ENCODE measurements at regions not wholly inside any gene's neighbourhood (a gene's known extent, or its start where the extent isn't known, plus 50 kb on each side); places are given as distances from the start of the nearest gene placed in this dataset.

DNA sequence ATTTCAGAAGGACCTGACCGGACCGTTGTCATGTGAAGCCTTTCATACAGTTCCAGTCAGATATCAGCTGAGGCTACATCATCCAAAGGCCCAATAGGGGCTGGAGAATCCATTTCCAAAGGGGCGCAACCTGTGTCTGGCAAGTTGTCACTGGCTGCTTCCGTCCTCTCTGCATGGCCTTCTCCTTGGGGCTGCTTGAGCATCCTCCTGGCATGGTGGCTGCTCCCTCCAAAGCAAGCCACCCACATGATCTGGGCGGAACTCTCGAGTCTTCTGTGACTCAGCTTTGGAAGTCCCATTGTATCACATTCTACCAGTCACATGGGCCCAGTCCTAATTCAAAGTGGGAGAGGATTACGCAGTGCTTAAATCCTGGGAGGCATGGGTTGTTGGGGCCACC lies 207.0 kb upstream of the SHH start:
- intact Hi-C loops (cut with micrococcal nuclease; ENCODE audit: unreplicated experiment) (no loop called here), in situ Hi-C loops (cut with HindIII; ENCODE audit: extremely low pct_ligation_motif_present, low pct_unique_long_range_greater_than_20kb) (no loop called here)
- 77% methylated on average over 3 of the region's 7 CpGs for WGBS (ENCODE audit: low lambda C conversion rate)
- Histone ChIP-seq H2AFZ (ENCODE audit: low read length) (no peak overlapping the region), H3K27me3 (ENCODE audit: control insufficient read depth in 1 of 2, insufficient read depth in 2 of 2, low read length in 2 of 2) (peaks cover 2 to 71% of the 10 kb centered on the region in 2 experiments; a peak in 3 of 5 replicates), H3K79me2 (ENCODE audit: insufficient read depth, low read length) (no peaks in the 10 kb centered on the region), H3K9ac (ENCODE audit: insufficient read depth, low read depth, low read length) (no peak overlapping the region), H3K4me1 (ENCODE audit: insufficient read depth, low read length) (no peaks in the 10 kb centered on the region), H4K20me1 (ENCODE audit: insufficient read depth, low read length) (no peaks in the 10 kb centered on the region), H3K4me3 (replicated peaks in 1 of 3; ENCODE audit: insufficient read depth in 1 of 3, low read depth in 2 of 3, low read length in 3 of 3) (no peak overlapping the region), H3K9me3 (ENCODE audit: low read length) (no peaks in the 10 kb centered on the region), H3K36me3 (replicated peaks in 1 of 2; ENCODE audit: control insufficient read depth in 1 of 2, insufficient read depth in 2 of 2, low read length in 2 of 2) (no peaks in the 10 kb centered on the region), H3K27ac (ENCODE audit: extremely low read length, insufficient read depth, low read length) (no peak overlapping the region), H3K4me2 (ENCODE audit: low read depth, low read length) (no peak overlapping the region)
- FAIRE-seq (no peak), DNase-seq (ENCODE audit: low spot score) (no peak), ATAC-seq (no peak)
- no TSS peak for BruUV-seq (replicated peaks)
- TF ChIP-seq MED8 (CRISPR knock-in tag; IDR thresholded peaks at IDR 0.05; ENCODE audit: insufficient replicate concordance) (no peak), ZNF83 (CRISPR knock-in tag; IDR thresholded peaks at IDR 0.05; ENCODE audit: borderline replicate concordance) (no peak), ZFP90 (CRISPR knock-in tag; IDR thresholded peaks at IDR 0.05; ENCODE audit: borderline replicate concordance) (no peak)
- TF ChIP-seq, protein P1, sequence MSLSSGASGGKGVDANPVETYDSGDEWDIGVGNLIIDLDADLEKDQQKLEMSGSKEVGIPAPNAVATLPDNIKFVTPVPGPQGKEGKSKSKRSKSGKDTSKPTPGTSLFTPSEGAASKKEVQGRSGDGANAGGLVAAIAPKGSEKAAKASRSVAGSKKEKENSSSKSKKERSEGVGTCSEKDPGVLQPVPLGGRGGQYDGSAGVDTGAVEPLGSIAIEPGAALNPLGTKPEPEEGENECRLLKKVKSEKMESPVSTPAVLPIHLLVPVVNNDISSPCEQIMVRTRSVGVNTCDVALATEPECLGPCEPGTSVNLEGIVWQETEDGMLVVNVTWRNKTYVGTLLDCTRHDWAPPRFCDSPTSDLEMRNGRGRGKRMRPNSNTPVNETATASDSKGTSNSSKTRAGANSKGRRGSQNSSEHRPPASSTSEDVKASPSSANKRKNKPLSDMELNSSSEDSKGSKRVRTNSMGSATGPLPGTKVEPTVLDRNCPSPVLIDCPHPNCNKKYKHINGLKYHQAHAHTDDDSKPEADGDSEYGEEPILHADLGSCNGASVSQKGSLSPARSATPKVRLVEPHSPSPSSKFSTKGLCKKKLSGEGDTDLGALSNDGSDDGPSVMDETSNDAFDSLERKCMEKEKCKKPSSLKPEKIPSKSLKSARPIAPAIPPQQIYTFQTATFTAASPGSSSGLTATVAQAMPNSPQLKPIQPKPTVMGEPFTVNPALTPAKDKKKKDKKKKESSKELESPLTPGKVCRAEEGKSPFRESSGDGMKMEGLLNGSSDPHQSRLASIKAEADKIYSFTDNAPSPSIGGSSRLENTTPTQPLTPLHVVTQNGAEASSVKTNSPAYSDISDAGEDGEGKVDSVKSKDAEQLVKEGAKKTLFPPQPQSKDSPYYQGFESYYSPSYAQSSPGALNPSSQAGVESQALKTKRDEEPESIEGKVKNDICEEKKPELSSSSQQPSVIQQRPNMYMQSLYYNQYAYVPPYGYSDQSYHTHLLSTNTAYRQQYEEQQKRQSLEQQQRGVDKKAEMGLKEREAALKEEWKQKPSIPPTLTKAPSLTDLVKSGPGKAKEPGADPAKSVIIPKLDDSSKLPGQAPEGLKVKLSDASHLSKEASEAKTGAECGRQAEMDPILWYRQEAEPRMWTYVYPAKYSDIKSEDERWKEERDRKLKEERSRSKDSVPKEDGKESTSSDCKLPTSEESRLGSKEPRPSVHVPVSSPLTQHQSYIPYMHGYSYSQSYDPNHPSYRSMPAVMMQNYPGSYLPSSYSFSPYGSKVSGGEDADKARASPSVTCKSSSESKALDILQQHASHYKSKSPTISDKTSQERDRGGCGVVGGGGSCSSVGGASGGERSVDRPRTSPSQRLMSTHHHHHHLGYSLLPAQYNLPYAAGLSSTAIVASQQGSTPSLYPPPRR (CRISPR knock-in tag; IDR thresholded peaks at IDR 0.05; ENCODE audit: borderline replicate concordance), result no peak
- ChIA-PET CTCF (ENCODE audit: low intra/inter-chr PET ratio, low total read pairs) (no interaction called here), POLR2A (no interaction called here)

All from HepG2 (cell line).